ENCODE measurements at regions not wholly inside any gene's neighbourhood (a gene's known extent, or its start where the extent isn't known, plus 50 kb on each side); places are given as distances from the start of the nearest gene placed in this dataset.

DNA sequence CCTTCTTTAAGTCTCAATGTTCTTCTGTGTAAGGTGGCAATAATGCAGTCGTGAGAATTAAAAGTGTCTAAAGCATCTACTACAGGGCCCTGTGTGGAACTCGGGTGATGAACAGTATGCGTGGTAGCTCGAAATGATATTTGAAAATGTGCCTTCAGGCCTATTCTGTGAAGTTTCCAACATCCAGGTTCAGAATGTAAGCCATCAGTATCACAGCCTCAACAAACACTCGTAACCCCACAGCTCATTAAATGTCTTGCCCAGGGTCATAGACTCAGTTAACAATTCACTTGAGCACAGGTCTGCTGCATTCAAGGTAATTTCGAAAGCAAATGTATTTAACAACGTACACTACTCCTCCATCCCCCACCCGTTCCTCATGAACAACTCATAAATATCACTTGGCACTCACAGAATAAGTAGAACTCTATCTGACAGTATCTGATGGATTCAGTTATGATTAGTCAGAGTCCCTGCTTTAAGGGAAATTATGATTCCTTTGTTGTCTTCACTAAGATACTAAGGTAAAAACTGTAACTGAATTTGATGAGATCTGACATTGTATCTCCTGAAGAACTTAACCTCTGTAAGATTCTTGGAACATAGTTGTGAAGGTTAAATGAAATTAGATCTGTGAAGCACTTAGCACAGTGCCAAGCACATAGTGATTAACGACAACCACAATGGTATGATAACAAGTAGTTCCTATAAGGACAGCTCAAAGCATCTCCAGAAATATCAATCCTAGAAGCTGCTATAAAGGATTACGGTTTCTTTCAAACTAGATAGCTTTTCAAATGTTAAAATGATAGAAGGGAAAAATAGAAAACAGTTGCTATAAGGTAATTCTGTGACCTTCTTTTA, 642.3 kb downstream of the TBL1XR1 start:
- Histone ChIP-seq H3K27ac (no peak overlapping the region), H3K9me3 (ENCODE audit: low read depth, low read length) (no peaks in the 10 kb centered on the region), H3K4me3 (no peak overlapping the region), H3K36me3 (ENCODE audit: insufficient read depth, low read length) (no peaks in the 10 kb centered on the region), H3K9ac (ENCODE audit: insufficient read length) (no peak overlapping the region)
- no peak for TF ChIP-seq FOXP2 (optimal IDR thresholded peaks at IDR 0.05; ENCODE audit: control extremely low read depth, extremely low read length, insufficient read depth)
- no peak for TF ChIP-seq POLR2AphosphoS5 (IDR thresholded peaks at IDR 0.05; ENCODE audit: borderline replicate concordance, low read depth, low read length)
- no peak for TF ChIP-seq EZH2 (IDR thresholded peaks at IDR 0.05)
- DNase-seq (ENCODE audit: low read depth, low spot score) = no peak

DNA sequence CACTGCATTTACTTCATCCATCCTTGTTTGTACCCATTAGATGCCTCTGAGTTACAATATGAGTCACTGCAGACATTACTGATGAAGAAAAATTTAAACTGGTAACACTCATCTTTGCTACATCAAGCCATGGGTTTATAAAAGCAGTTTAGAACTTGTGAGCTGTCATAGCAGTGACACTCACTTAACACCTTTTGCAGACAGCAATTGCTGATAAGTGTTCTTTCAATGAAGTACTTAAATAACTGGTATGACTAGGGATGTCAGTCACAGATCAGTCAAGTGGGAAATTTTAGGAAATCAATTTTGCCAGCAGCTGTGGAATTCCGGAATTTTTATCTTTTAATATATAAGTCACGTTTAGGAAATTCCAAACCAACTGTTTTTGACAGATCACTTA, 643.0 kb downstream of the TBL1XR1 start:
- no peak overlapping the region for H3K27ac ChIP-seq
- DNase-seq (ENCODE audit: low read depth, low spot score) = no peak
- TF ChIP-seq POLR2AphosphoS5 (IDR thresholded peaks at IDR 0.05; ENCODE audit: borderline replicate concordance, low read depth, low read length) (no peak), FOXP2 (optimal IDR thresholded peaks at IDR 0.05; ENCODE audit: control extremely low read depth, extremely low read length, insufficient read depth) (no peak), EZH2 (IDR thresholded peaks at IDR 0.05) (no peak)
- H3K4me3 ChIP-seq = no peak overlapping the region
- H3K36me3 ChIP-seq (ENCODE audit: insufficient read depth, low read length) = no peaks in the 10 kb centered on the region
- H3K9me3 ChIP-seq (ENCODE audit: low read depth, low read length) = no peaks in the 10 kb centered on the region
- no peak overlapping the region for H3K9ac ChIP-seq (ENCODE audit: insufficient read length)

- Histone ChIP-seq H3K9ac (ENCODE audit: insufficient read length) (no peak overlapping the region), H3K36me3 (ENCODE audit: insufficient read depth, low read length) (no peaks in the 10 kb centered on the region), H3K27ac (no peak overlapping the region), H3K9me3 (ENCODE audit: low read depth, low read length) (no peaks in the 10 kb centered on the region), H3K4me3 (no peak overlapping the region)
- TF ChIP-seq FOXP2 (optimal IDR thresholded peaks at IDR 0.05; ENCODE audit: control extremely low read depth, extremely low read length, insufficient read depth) (no peak), POLR2AphosphoS5 (IDR thresholded peaks at IDR 0.05; ENCODE audit: borderline replicate concordance, low read depth, low read length) (no peak), EZH2 (IDR thresholded peaks at IDR 0.05) (no peak)
- no peak for DNase-seq (ENCODE audit: low read depth, low spot score)
Measured at GRCh38 chr3:176526942-176527341, 670.3 kb downstream of the TBL1XR1 start.

- no peak for TF ChIP-seq FOXP2 (optimal IDR thresholded peaks at IDR 0.05; ENCODE audit: control extremely low read depth, extremely low read length, insufficient read depth)
- TF ChIP-seq POLR2AphosphoS5 (IDR thresholded peaks at IDR 0.05; ENCODE audit: borderline replicate concordance, low read depth, low read length) = no peak
- no peak for TF ChIP-seq EZH2 (IDR thresholded peaks at IDR 0.05)
- no peak overlapping the region for H3K9ac ChIP-seq (ENCODE audit: insufficient read length)
- no peak overlapping the region for H3K27ac ChIP-seq
- DNase-seq (ENCODE audit: low read depth, low spot score) = no peak
- no peaks in the 10 kb centered on the region for H3K9me3 ChIP-seq (ENCODE audit: low read depth, low read length)
- no peak overlapping the region for H3K4me3 ChIP-seq
- H3K36me3 ChIP-seq (ENCODE audit: insufficient read depth, low read length) = no peaks in the 10 kb centered on the region
Measured at GRCh38 chr3:176526225-176526624, 671.1 kb downstream of the TBL1XR1 start.

- Histone ChIP-seq H3K36me3 (ENCODE audit: insufficient read depth, low read length) (no peaks in the 10 kb centered on the region), H3K9me3 (ENCODE audit: low read depth, low read length) (no peaks in the 10 kb centered on the region), H3K4me3 (no peak overlapping the region), H3K9ac (ENCODE audit: insufficient read length) (no peak overlapping the region), H3K27ac (no peak overlapping the region)
- DNase-seq (ENCODE audit: low read depth, low spot score) = no peak
- TF ChIP-seq FOXP2 (optimal IDR thresholded peaks at IDR 0.05; ENCODE audit: control extremely low read depth, extremely low read length, insufficient read depth) = no peak
- no peak for TF ChIP-seq POLR2AphosphoS5 (IDR thresholded peaks at IDR 0.05; ENCODE audit: borderline replicate concordance, low read depth, low read length)
Measured at GRCh38 chr3:176523114-176523513, 674.2 kb downstream of the TBL1XR1 start.

- TF ChIP-seq FOXP2 (optimal IDR thresholded peaks at IDR 0.05; ENCODE audit: control extremely low read depth, extremely low read length, insufficient read depth) (no peak), POLR2AphosphoS5 (IDR thresholded peaks at IDR 0.05; ENCODE audit: borderline replicate concordance, low read depth, low read length) (no peak), EZH2 (IDR thresholded peaks at IDR 0.05) (no peak)
- H3K4me3 ChIP-seq = no peak overlapping the region
- H3K9ac ChIP-seq (ENCODE audit: insufficient read length) = no peak overlapping the region
- DNase-seq (ENCODE audit: low read depth, low spot score) = no peak
- no peak overlapping the region for H3K27ac ChIP-seq
- no peaks in the 10 kb centered on the region for H3K9me3 ChIP-seq (ENCODE audit: low read depth, low read length)
- no peaks in the 10 kb centered on the region for H3K36me3 ChIP-seq (ENCODE audit: insufficient read depth, low read length)
Measured at GRCh38 chr3:176522436-176522835, 674.8 kb downstream of the TBL1XR1 start.

GRCh38 chr3:176521531-176522175, 675.6 kb downstream of the TBL1XR1 start:
- DNase-seq (ENCODE audit: low read depth, low spot score) = no peak
- Histone ChIP-seq H3K27ac (no peak overlapping the region), H3K9ac (ENCODE audit: insufficient read length) (no peak overlapping the region)

DNA sequence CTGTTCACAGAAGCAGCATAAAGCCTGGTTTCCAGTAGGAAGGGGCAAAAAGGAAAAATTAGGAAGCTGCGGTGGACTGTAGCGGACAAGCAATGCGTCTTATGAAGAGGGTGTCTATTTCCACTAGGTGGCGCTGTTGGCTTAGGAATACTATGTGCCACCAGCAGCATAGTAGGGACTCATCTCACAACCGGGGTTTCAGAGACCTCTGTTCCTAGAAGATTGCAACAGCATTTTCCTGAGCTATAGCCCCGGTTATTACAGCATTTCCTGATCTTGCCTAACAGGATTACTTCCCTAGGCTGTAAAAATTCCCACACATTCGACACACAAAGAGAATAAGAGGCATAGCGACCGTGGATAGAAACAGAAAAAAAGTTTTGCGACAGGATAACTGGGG, 683.0 kb downstream of the TBL1XR1 start:
- peak; percentile 20 for DNase-seq (ENCODE audit: low read depth, low spot score)
- H3K9me3 ChIP-seq (ENCODE audit: low read depth, low read length) = peaks cover 32% of the 10 kb centered on the region

More at GRCh38 chr3:176521531-176522175, 675.6 kb downstream of the TBL1XR1 start:
- Histone ChIP-seq H3K9me3 (ENCODE audit: low read depth, low read length) (peaks cover 4% of the 10 kb centered on the region; the same call in 1 of the 2 replicates), H3K4me3 (no peak overlapping the region), H3K36me3 (ENCODE audit: insufficient read depth, low read length) (no peaks in the 10 kb centered on the region)
- TF ChIP-seq POLR2AphosphoS5 (IDR thresholded peaks at IDR 0.05; ENCODE audit: borderline replicate concordance, low read depth, low read length) (no peak), FOXP2 (optimal IDR thresholded peaks at IDR 0.05; ENCODE audit: control extremely low read depth, extremely low read length, insufficient read depth) (no peak), EZH2 (IDR thresholded peaks at IDR 0.05) (no peak)

More for the DNA sequence above, 683.0 kb downstream of the TBL1XR1 start:
- H3K9ac ChIP-seq (ENCODE audit: insufficient read length) = no peak overlapping the region
- H3K36me3 ChIP-seq (ENCODE audit: insufficient read depth, low read length) = no peaks in the 10 kb centered on the region
- no peak for TF ChIP-seq EZH2 (IDR thresholded peaks at IDR 0.05)
- TF ChIP-seq FOXP2 (optimal IDR thresholded peaks at IDR 0.05; ENCODE audit: control extremely low read depth, extremely low read length, insufficient read depth) = no peak
- no peak for TF ChIP-seq POLR2AphosphoS5 (IDR thresholded peaks at IDR 0.05; ENCODE audit: borderline replicate concordance, low read depth, low read length)
- H3K27ac ChIP-seq = no peak overlapping the region
- no peak overlapping the region for H3K4me3 ChIP-seq
